Left lung (tissue), 4 donors: ENCODE measurements at regions not wholly inside any gene's neighbourhood (a gene's known extent, or its start where the extent isn't known, plus 50 kb on each side); places are given as distances from the start of the nearest gene placed in this dataset.

Experiments used
- ATAC-seq: fragments of 200-7000 bp; cut with Tn5 transposase; one replicate; pipeline ENCODE4 v1.9.1; 2020; ENCODE audit warnings: moderate library complexity
- DNase-seq, 4 donors: peaks; one replicate each; pipeline ENCODE4 v3.0.0-alpha.2; 2013 to 2020
- H3K27ac ChIP-seq, 2 donors: fragments of 200-600 bp; sonication (generic) in 1 of 2; one replicate each; pipeline versions ENCODE4 v1.5.0 to v1.8.0; 2020 to 2021
- H3K27me3 ChIP-seq, 2 donors: fragments of 200-600 bp; sonication (generic) in 1 of 2; one replicate each; pipeline versions ENCODE4 v1.5.0 to v1.8.0; 2020 to 2021
- H3K36me3 ChIP-seq, 2 donors: fragments of 200-600 bp; sonication (generic) in 1 of 2; one replicate each; pipeline versions ENCODE4 v1.5.0 to v1.8.0; 2020 to 2021
- H3K4me1 ChIP-seq, 2 donors: fragments of 200-600 bp; one replicate each; pipeline ENCODE4 v1.8.0; 2021
- H3K4me3 ChIP-seq, 2 donors: fragments of 200-600 bp; sonication (generic) in 1 of 2; one replicate each; pipeline versions ENCODE4 v1.5.0 to v1.8.0; 2020 to 2021; ENCODE audit warnings: mild to moderate bottlenecking in 1 of 2
- H3K9me3 ChIP-seq, 2 donors: fragments of 200-600 bp; sonication (generic) in 1 of 2; one replicate each; pipeline versions ENCODE4 v1.5.0 to v1.8.0; 2020 to 2021
- intact Hi-C, 2 donors: fragments of 100-400 bp; cut with DNase I; formaldehyde crosslinking; loops; one replicate each; pipeline versions ENCODE4 v1.11.2 to v1.14.2; 2022
- TF ChIP-seq, protein P1 (sequence below), 2 donors: fragments of 200-600 bp; sonication (generic) in 1 of 2; IDR thresholded peaks; one replicate each; pipeline versions ENCODE4 v1.5.0 to v1.8.0; 2021; ENCODE audit warnings: antibody characterized with exemption in 2 of 2
- donor health status: DM: no; HTN: yes; CAD: no.
- donor health status: DM: no; HTN: no; CAD: no.

DNA sequence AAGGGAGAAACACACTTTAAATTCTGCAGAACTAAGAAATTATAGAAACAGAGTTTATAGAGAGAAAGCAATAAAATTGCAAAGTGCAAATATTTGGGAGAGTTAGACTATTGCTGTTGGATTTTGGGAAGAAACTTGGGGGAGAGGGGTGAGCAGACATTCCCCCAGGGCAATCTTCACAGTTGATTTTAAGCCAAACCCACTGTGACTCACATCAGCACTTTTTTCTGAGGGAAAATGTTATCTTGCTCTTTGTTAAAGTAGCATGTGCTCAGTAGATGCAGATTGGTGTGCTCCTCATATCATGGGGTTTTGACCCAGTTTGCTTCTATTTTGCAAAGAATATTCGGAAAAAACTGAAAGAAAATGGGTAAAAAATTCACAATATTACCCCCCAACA, 367.6 kb downstream of the CDH11 start:
- no peak for ATAC-seq
- no peak overlapping the region for H3K27ac ChIP-seq
- no peak overlapping the region for H3K4me3 ChIP-seq
- H3K4me1 ChIP-seq: no peaks in the 10 kb centered on the region
- H3K36me3 ChIP-seq: no peaks in the 10 kb centered on the region
- TF ChIP-seq, protein P1, sequence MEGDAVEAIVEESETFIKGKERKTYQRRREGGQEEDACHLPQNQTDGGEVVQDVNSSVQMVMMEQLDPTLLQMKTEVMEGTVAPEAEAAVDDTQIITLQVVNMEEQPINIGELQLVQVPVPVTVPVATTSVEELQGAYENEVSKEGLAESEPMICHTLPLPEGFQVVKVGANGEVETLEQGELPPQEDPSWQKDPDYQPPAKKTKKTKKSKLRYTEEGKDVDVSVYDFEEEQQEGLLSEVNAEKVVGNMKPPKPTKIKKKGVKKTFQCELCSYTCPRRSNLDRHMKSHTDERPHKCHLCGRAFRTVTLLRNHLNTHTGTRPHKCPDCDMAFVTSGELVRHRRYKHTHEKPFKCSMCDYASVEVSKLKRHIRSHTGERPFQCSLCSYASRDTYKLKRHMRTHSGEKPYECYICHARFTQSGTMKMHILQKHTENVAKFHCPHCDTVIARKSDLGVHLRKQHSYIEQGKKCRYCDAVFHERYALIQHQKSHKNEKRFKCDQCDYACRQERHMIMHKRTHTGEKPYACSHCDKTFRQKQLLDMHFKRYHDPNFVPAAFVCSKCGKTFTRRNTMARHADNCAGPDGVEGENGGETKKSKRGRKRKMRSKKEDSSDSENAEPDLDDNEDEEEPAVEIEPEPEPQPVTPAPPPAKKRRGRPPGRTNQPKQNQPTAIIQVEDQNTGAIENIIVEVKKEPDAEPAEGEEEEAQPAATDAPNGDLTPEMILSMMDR (IDR thresholded peaks at IDR 0.05): no peak
- H3K27me3 ChIP-seq: no peaks in the 10 kb centered on the region
- intact Hi-C loops: no loop called here
- H3K9me3 ChIP-seq: no peaks in the 10 kb centered on the region
- DNase-seq: no peak

DNA sequence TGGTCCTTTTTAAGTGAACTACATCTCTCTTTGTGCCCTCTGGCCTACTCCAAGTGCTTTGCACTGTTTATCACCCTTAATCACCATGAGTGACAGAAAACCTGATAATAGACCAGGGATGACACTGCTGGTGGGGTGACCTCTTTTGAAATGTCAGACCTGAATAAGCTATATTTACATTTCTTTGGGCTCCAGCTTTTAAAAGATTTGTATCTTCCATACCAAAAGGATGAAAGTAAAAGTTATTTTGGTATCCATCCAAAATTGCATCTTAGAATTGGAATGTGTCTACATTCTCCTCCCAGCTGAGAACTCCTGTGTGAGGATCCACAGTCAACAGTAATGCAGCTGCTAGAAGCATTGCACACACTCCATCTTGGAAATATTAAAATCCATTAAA, 370.0 kb downstream of the CDH11 start:
- DNase-seq (no peak), ATAC-seq (no peak)
- H3K27ac ChIP-seq: no peak overlapping the region
- H3K9me3 ChIP-seq: no peaks in the 10 kb centered on the region
- no peaks in the 10 kb centered on the region for H3K36me3 ChIP-seq
- no peaks in the 10 kb centered on the region for H3K27me3 ChIP-seq
- no peaks in the 10 kb centered on the region for H3K4me1 ChIP-seq
- intact Hi-C loops: no loop called here
- H3K4me3 ChIP-seq: no peak overlapping the region
- TF ChIP-seq, protein P1 (IDR thresholded peaks at IDR 0.05): no peak

- H3K4me1 ChIP-seq: no peaks in the 10 kb centered on the region
- intact Hi-C loops: no loop called here
- no peaks in the 10 kb centered on the region for H3K9me3 ChIP-seq
- H3K4me3 ChIP-seq: no peak overlapping the region
- H3K36me3 ChIP-seq: no peaks in the 10 kb centered on the region
- ATAC-seq: no peak
- DNase-seq: no peak
- H3K27ac ChIP-seq: no peak overlapping the region
- no peaks in the 10 kb centered on the region for H3K27me3 ChIP-seq
- TF ChIP-seq, protein P1 (IDR thresholded peaks at IDR 0.05): no peak
Observed at GRCh38 chr16:64749346-64749745, 372.5 kb downstream of the CDH11 start.

DNA sequence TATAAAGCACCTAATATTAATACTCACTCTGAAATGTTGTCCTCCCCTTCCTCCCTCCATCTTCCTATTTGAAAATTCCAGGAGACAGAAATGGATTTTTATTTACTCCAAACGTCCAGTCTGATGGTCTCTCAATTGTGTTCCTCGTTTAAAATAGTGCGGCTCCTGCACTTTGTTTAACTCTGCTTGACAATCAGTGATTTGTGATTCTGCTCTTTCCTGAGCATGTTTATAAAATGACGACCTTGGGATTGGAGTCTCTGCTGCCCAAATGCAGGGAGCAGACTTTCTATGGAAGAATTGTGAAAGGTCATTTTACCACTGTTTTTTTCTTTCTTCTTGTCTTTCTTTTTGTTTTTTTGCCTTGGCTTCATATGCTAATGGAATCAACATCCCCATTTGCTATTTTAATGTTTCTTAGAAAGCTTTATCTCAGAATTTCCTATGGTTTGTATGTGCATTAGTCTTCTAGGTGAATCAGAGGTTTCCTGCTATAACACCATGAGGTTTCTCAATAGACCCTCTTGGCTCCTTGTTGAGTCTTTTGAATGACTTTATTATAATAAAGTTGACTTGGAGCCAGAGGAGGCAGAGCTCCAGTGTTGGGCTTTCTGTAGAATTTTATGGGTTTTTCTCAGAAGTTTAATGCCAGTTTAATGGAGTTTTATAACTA, 376.5 kb downstream of the CDH11 start:
- Histone ChIP-seq H3K36me3 (no peaks in the 10 kb centered on the region), H3K9me3 (no peaks in the 10 kb centered on the region), H3K27me3 (no peaks in the 10 kb centered on the region), H3K27ac (no peak overlapping the region), H3K4me1 (no peaks in the 10 kb centered on the region), H3K4me3 (no peak overlapping the region)
- DNase-seq (peak in 1 of 4 donors; percentile 16), ATAC-seq (no peak)
- intact Hi-C loops: no loop called here
- TF ChIP-seq, protein P1 (IDR thresholded peaks at IDR 0.05): no peak

DNA sequence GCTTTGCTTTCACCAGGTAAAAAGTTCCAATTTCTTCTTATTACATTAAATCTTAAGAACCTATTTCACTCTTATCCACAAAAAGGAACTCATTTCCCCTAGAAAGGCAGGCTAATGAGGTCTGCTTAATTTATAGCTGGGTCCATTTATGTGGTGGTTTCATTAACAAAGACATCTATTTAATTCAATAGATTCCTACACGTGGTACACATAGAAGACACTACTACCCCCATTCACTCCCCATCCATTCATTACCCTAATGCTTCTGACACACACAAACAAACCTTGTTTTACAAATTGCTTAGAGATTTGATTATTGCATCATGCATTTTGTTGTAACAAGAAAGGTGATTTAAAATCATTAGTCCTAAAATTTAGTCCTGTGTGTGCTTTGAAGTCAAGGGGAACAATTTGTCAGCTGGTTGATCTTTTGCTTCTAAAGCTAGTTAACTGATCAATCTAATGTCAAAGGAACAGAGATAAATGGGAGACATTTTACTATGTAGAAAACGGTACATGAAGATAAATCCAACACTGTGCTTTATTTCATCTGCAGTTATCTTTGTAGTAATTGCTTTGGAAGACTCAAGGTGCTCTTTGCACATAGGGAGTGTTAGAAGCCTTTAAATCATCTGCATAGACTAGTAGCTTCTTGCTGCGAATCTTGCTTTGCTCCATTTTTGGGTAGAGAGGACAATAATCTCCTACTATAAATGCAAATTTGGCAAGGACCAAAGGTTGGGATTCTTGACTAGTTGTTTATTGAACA, 379.2 kb downstream of the CDH11 start:
- Histone ChIP-seq H3K9me3 (no peaks in the 10 kb centered on the region), H3K27ac (no peak overlapping the region), H3K36me3 (no peaks in the 10 kb centered on the region), H3K4me1 (no peaks in the 10 kb centered on the region), H3K4me3 (no peak overlapping the region), H3K27me3 (no peaks in the 10 kb centered on the region)
- DNase-seq: no peak
- ATAC-seq: no peak
- intact Hi-C loops: no loop called here
- TF ChIP-seq, protein P1 (IDR thresholded peaks at IDR 0.05): no peak
